SK-N-SH (cell line): ENCODE measurements at regions not wholly inside any gene's neighbourhood (a gene's known extent, or its start where the extent isn't known, plus 50 kb on each side); places are given as distances from the start of the nearest gene placed in this dataset.

Source experiments
- TAF1 ChIP-seq: IDR thresholded peaks from 2 replicates; pipeline ENCODE4 v1.6.1; 2012; ENCODE audit warnings: low read depth, mild to moderate bottlenecking, low read length, moderate library complexity, borderline replicate concordance
- TF ChIP-seq, protein P1 (sequence below): IDR thresholded peaks from 2 replicates; pipeline ENCODE4 v1.6.1; 2012; ENCODE audit warnings: mild to moderate bottlenecking, low read depth, low read length, moderate library complexity

DNA sequence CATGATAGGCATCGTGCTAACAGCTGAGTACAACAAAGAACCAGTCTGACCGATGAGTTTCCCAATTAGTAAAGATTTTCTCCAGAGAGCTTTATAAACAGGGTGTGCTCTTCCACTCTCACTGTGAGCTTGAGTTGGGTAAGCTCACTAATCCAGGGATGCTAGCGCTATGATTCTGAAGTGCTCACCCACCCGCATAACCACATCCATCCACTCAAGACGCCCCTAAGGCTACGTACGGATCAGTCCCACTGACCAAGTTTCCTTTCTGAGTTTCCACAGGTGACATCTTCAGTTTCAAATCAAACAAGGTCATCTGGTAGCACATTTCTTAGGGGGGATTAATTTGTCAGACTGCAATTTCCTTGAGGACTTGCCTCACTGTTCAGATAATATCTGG, 141.1 kb upstream of the ABI3BP start:
- TF ChIP-seq, protein P1, sequence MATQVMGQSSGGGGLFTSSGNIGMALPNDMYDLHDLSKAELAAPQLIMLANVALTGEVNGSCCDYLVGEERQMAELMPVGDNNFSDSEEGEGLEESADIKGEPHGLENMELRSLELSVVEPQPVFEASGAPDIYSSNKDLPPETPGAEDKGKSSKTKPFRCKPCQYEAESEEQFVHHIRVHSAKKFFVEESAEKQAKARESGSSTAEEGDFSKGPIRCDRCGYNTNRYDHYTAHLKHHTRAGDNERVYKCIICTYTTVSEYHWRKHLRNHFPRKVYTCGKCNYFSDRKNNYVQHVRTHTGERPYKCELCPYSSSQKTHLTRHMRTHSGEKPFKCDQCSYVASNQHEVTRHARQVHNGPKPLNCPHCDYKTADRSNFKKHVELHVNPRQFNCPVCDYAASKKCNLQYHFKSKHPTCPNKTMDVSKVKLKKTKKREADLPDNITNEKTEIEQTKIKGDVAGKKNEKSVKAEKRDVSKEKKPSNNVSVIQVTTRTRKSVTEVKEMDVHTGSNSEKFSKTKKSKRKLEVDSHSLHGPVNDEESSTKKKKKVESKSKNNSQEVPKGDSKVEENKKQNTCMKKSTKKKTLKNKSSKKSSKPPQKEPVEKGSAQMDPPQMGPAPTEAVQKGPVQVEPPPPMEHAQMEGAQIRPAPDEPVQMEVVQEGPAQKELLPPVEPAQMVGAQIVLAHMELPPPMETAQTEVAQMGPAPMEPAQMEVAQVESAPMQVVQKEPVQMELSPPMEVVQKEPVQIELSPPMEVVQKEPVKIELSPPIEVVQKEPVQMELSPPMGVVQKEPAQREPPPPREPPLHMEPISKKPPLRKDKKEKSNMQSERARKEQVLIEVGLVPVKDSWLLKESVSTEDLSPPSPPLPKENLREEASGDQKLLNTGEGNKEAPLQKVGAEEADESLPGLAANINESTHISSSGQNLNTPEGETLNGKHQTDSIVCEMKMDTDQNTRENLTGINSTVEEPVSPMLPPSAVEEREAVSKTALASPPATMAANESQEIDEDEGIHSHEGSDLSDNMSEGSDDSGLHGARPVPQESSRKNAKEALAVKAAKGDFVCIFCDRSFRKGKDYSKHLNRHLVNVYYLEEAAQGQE: no peak
- TF ChIP-seq TAF1: no peak
